Endothelial cell of umbilical vein (primary cell): ENCODE measurements at regions not wholly inside any gene's neighbourhood (a gene's known extent, or its start where the extent isn't known, plus 50 kb on each side); places are given as distances from the start of the nearest gene placed in this dataset.

Experiments used
- BruUV-seq: library from RNA; stranded (reverse); fragments of 400-500 nt; replicated peaks from 2 replicates; lab custom pipeline; 2021; lab: Mats Ljungman, UMichigan
- CTCF ChIA-PET: fragments of 300-600, 350-600 bp; sonication (Branson Sonifier 250); formaldehyde crosslinking; loops from one replicate; lab custom pipeline; 2021; ENCODE audit warnings: antibody characterized with exemption, inconsistent platforms; lab: Charles Lee
- POLR2A ChIA-PET: fragments of 300-600, 350-600 bp; sonication (Branson Sonifier 250); formaldehyde crosslinking; loops from one replicate; lab custom pipeline; 2021; ENCODE audit warnings: antibody characterized with exemption, inconsistent platforms; lab: Charles Lee
- DNase-seq: peaks from one replicate; pipeline ENCODE4 v3.0.0-alpha.2; 2011; ENCODE audit warnings: low read depth, low spot score
- FAIRE-seq: peaks from 2 replicates; lab custom pipeline; 2011; peaks lifted over from hg19 to GRCh38; lab: Jason Lieb, UNC
- H2AFZ ChIP-seq: 2 replicates; pipeline ENCODE4 v1.6.0; 2012; ENCODE audit warnings: low read depth, low read length, control low read depth, inconsistent platforms
- H3K27ac ChIP-seq: 2 replicates; pipeline ENCODE4 v1.5.1; 2011; ENCODE audit warnings: low read depth, mild to moderate bottlenecking, control low read depth, low read length, moderate library complexity; ENCODE audit not compliant: insufficient read depth
- H3K27me3 ChIP-seq, 2 experiments: 2 replicates each; pipeline versions ENCODE4 v1.6.0 to v1.6.1; 2011; ENCODE audit warnings: low read length in 2 of 2, mixed read lengths in 1 of 2; ENCODE audit not compliant: control insufficient read depth in 2 of 2, insufficient read depth in 2 of 2
- H3K36me3 ChIP-seq, 2 experiments: 2 replicates in 1 of 2; 3 replicates in 1 of 2; pipeline ENCODE4 v1.5.1; 2011; ENCODE audit warnings: low read length in 2 of 2, mild to moderate bottlenecking in 1 of 2, moderate library complexity in 1 of 2; ENCODE audit not compliant: control insufficient read depth in 2 of 2, insufficient read depth in 2 of 2; ENCODE audit errors: extremely low read depth in 1 of 2
- H3K4me1 ChIP-seq: 3 replicates; pipeline ENCODE4 v1.5.1; 2011; ENCODE audit warnings: mild to moderate bottlenecking, low read length; ENCODE audit not compliant: control insufficient read depth, insufficient read depth; ENCODE audit errors: extremely low read depth
- H3K4me2 ChIP-seq: 2 replicates; pipeline ENCODE4 v1.6.1; 2011; ENCODE audit warnings: low read length, control low read depth, mixed read lengths; ENCODE audit not compliant: insufficient read depth
- H3K4me3 ChIP-seq, 3 experiments: fragments of 200-600 bp in 1 of 3; sonication (generic), shearing (Covaris generic) in 1 of 3; replicated peaks in 1 of 3; 2 replicates each; pipeline ENCODE4 v1.5.1; 2011 to 2016; ENCODE audit warnings: control low read depth in 3 of 3, low read length in 3 of 3, mild to moderate bottlenecking in 2 of 3, inconsistent platforms in 1 of 3, low read depth in 1 of 3, moderate library complexity in 1 of 3; ENCODE audit not compliant: insufficient read depth in 1 of 3
- H3K79me2 ChIP-seq: 2 replicates; pipeline ENCODE4 v1.6.0; 2012; ENCODE audit warnings: low read length, inconsistent platforms; ENCODE audit not compliant: control insufficient read depth, insufficient read depth
- H3K9ac ChIP-seq: replicated peaks from 2 replicates; pipeline ENCODE3; 2011; ENCODE audit warnings: low read length, control low read depth; ENCODE audit not compliant: insufficient read depth; ENCODE audit errors: extremely low read depth
- H3K9me1 ChIP-seq: replicated peaks from 3 replicates; pipeline ENCODE4 v1.6.0; 2011; ENCODE audit warnings: mild to moderate bottlenecking, low read length; ENCODE audit not compliant: control insufficient read depth, insufficient read depth; ENCODE audit errors: extremely low read depth
- H3K9me3 ChIP-seq: replicated peaks from 2 replicates; pipeline ENCODE4 v1.5.1; 2012; ENCODE audit warnings: low read length, inconsistent platforms; ENCODE audit not compliant: control insufficient read depth, insufficient read depth
- H4K20me1 ChIP-seq: replicated peaks from 2 replicates; pipeline ENCODE3; 2011; ENCODE audit warnings: mild to moderate bottlenecking, low read length; ENCODE audit not compliant: control insufficient read depth, insufficient read depth; ENCODE audit errors: extremely low read depth
- EZH2 ChIP-seq: IDR thresholded peaks from 2 replicates; pipeline ENCODE4 v1.6.1; 2012; ENCODE audit warnings: borderline replicate concordance, low read depth, mild to moderate bottlenecking, moderate library complexity, low read length, inconsistent platforms; ENCODE audit not compliant: severe bottlenecking
- FOS ChIP-seq: IDR thresholded peaks from 2 replicates; pipeline ENCODE4 v1.6.1; 2011; ENCODE audit warnings: mild to moderate bottlenecking, low read length, moderate library complexity, borderline replicate concordance; ENCODE audit not compliant: insufficient read depth
- GATA2 ChIP-seq: IDR thresholded peaks from 2 replicates; pipeline ENCODE4 v1.7.0; 2011; ENCODE audit warnings: low read depth, mild to moderate bottlenecking, moderate library complexity, mixed read lengths, low read length; ENCODE audit not compliant: insufficient read length, insufficient read depth
- JUN ChIP-seq: IDR thresholded peaks from 2 replicates; pipeline ENCODE4 v1.6.1; 2011; ENCODE audit warnings: borderline replicate concordance, low read depth; ENCODE audit not compliant: insufficient read length, insufficient read depth
- MYC ChIP-seq: IDR thresholded peaks from one replicate; pipeline ENCODE4 v1.6.1; 2011; ENCODE audit warnings: mild to moderate bottlenecking, low read depth, low read length
- POLR2A ChIP-seq: IDR thresholded peaks from 2 replicates; pipeline ENCODE4 v1.6.1; 2012; ENCODE audit warnings: low read depth, mild to moderate bottlenecking, control low read depth, low read length
- POLR2AphosphoS5 ChIP-seq: IDR thresholded peaks from 2 replicates; pipeline ENCODE4 v1.6.1; 2012; ENCODE audit warnings: low read depth, mild to moderate bottlenecking, control low read depth, low read length, moderate library complexity; ENCODE audit not compliant: insufficient read depth
- dilution Hi-C: fragments of 300-500 bp; cut with MboI; formaldehyde crosslinking; loops from one replicate; pipeline ENCODE4 v1.15.0; 2019; ENCODE audit warnings: low sequenced_read_pairs; ENCODE audit not compliant: extremely low pct_ligation_motif_present
- intact Hi-C: fragments of 100-400 bp; cut with micrococcal nuclease; formaldehyde crosslinking; loops from one replicate; pipeline ENCODE4 v1.10.0; 2022
- TF ChIP-seq, protein P1 (sequence below), 2 donors: IDR thresholded peaks; 1 replicate in 1 of 2; 2 replicates in 1 of 2; pipeline ENCODE4 v1.5.1; 2011; ENCODE audit warnings: low read length in 2 of 2, mild to moderate bottlenecking in 2 of 2, moderate library complexity in 2 of 2, control low read depth in 1 of 2, inconsistent platforms in 1 of 2, low read depth in 1 of 2; ENCODE audit not compliant: insufficient read depth in 1 of 2; ENCODE audit errors: extremely low read depth in 1 of 2
- TF ChIP-seq, protein P2 (sequence below): IDR thresholded peaks from 2 replicates; pipeline ENCODE4 v1.6.1; 2011; ENCODE audit not compliant: insufficient read depth, insufficient read length

- no TSS peak for BruUV-seq
- DNase-seq (no peak), FAIRE-seq (no peak)
- POLR2A ChIA-PET = no interaction called here
- no peaks in the 10 kb centered on the region for H3K79me2 ChIP-seq
- CTCF ChIA-PET = interaction anchor here (0.8 to 1.1 kb wide), 4 partner anchors 49 to 131 kb away, joined by 3 to 5 read pairs (median 3); no protein-coding TSS in a partner anchor
- no peaks in the 10 kb centered on the region for H3K9me1 ChIP-seq
- no peaks in the 10 kb centered on the region for H4K20me1 ChIP-seq
- dilution Hi-C loops (no loop called here), intact Hi-C loops (loop anchor here (2.0 to 5.0 kb wide), 2 partner anchors 257 to 286 kb away; no protein-coding TSS in a partner anchor)
- H3K9me3 ChIP-seq = no peaks in the 10 kb centered on the region
- H3K4me1 ChIP-seq = peaks cover 24% of the 10 kb centered on the region
- H3K36me3 ChIP-seq = no peaks in the 10 kb centered on the region
- peak overlapping the region; percentile 61 for H3K27ac ChIP-seq
- no peak for TF ChIP-seq POLR2A
- no peak for TF ChIP-seq MYC
- TF ChIP-seq GATA2 = no peak
- TF ChIP-seq, protein P1, sequence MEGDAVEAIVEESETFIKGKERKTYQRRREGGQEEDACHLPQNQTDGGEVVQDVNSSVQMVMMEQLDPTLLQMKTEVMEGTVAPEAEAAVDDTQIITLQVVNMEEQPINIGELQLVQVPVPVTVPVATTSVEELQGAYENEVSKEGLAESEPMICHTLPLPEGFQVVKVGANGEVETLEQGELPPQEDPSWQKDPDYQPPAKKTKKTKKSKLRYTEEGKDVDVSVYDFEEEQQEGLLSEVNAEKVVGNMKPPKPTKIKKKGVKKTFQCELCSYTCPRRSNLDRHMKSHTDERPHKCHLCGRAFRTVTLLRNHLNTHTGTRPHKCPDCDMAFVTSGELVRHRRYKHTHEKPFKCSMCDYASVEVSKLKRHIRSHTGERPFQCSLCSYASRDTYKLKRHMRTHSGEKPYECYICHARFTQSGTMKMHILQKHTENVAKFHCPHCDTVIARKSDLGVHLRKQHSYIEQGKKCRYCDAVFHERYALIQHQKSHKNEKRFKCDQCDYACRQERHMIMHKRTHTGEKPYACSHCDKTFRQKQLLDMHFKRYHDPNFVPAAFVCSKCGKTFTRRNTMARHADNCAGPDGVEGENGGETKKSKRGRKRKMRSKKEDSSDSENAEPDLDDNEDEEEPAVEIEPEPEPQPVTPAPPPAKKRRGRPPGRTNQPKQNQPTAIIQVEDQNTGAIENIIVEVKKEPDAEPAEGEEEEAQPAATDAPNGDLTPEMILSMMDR (IDR thresholded peaks at IDR 0.05; ENCODE audit: extremely low read depth in 1 of 2, insufficient read depth in 1 of 2, low read depth in 1 of 2, low read length in 2 of 2) = no peak
- TF ChIP-seq EZH2 = no peak
- TF ChIP-seq POLR2AphosphoS5 = no peak
- no peak for TF ChIP-seq FOS
- no peak for TF ChIP-seq JUN
- TF ChIP-seq, protein P2, sequence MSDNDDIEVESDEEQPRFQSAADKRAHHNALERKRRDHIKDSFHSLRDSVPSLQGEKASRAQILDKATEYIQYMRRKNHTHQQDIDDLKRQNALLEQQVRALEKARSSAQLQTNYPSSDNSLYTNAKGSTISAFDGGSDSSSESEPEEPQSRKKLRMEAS = no peak
- no peaks in the 10 kb centered on the region for H3K27me3 ChIP-seq
- peak overlapping the region; percentile 23 for H3K4me2 ChIP-seq
- no peak overlapping the region for H3K9ac ChIP-seq
- peak overlapping the region; percentile 10 for H2AFZ ChIP-seq
- no peak overlapping the region for H3K4me3 ChIP-seq
These were observed 542.7 kb downstream of the TNS3 start for GRCh38 chr7:47039089-47039648.
